Thoracic aorta (tissue), 2 donors: ENCODE measurements at regions not wholly inside any gene's neighbourhood (a gene's known extent, or its start where the extent isn't known, plus 50 kb on each side); places are given as distances from the start of the nearest gene placed in this dataset.

ENCODE experiments used
- ATAC-seq: fragments of 150-250 bp; one replicate; pipeline ENCODE4 v1.8.0; 2017; ENCODE audit warnings: low read depth; ENCODE audit not compliant: insufficient number of reproducible peaks, low FRiP score
- DNase-seq: peaks from one replicate; pipeline ENCODE4 v3.0.0-alpha.2; 2020; ENCODE audit warnings: low spot score
- H3K27ac ChIP-seq, 2 donors: fragments of 200-600 bp; sonication (generic); 1 replicate in 1 of 2; 2 replicates in 1 of 2; pipeline ENCODE4 v1.5.1; 2016; ENCODE audit warnings: mild to moderate bottlenecking in 2 of 2, moderate library complexity in 2 of 2
- H3K27me3 ChIP-seq: fragments of 200-600 bp; sonication (generic); replicated peaks from 2 replicates; pipeline ENCODE4 v1.6.0; 2016; ENCODE audit warnings: mild to moderate bottlenecking; ENCODE audit not compliant: insufficient read depth
- H3K36me3 ChIP-seq: fragments of 200-600 bp; sonication (generic); one replicate; pipeline ENCODE4 v1.5.1; 2016
- H3K4me1 ChIP-seq, 2 donors: fragments of 200-600 bp; sonication (generic); 1 replicate in 1 of 2; 2 replicates in 1 of 2; pipeline versions ENCODE4 v1.5.1 to v1.6.0; 2016; ENCODE audit warnings: low read depth in 2 of 2, mild to moderate bottlenecking in 1 of 2; ENCODE audit not compliant: control insufficient read depth in 1 of 2
- H3K4me3 ChIP-seq: fragments of 200-600 bp; sonication (generic); 2 replicates; pipeline ENCODE4 v1.5.1; 2016; ENCODE audit warnings: mild to moderate bottlenecking
- H3K9me3 ChIP-seq: fragments of 200-600 bp; sonication (generic); 2 replicates; pipeline ENCODE4 v1.5.1; 2016
- TF ChIP-seq, protein P1 (sequence below): fragments of 200-600 bp; sonication (generic); IDR thresholded peaks from one replicate; pipeline ENCODE4 v1.5.1; 2019; ENCODE audit warnings: antibody characterized with exemption

DNA sequence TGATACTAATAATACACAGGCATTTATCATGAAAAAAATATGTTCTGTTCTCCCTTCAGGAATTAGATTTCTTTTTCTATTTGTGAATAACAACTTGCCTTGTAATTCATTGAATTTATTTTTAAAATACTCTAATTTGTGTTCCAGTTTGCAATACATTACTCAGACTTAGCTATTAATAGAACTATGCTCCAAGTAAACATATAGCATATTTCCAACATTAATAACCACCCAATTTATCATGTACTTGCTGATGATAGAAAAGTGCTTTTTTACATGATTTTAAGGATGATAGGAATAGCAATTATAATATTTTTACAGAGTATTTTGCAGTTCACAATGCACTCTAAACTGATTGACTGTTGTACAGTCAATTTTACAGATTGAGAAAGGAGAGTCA lies 338.8 kb upstream of the SEMA3D start:
- Histone ChIP-seq H3K27me3 (no peaks in the 10 kb centered on the region), H3K27ac (no peak overlapping the region), H3K36me3 (no peaks in the 10 kb centered on the region), H3K4me1 (no peaks in the 10 kb centered on the region), H3K9me3 (no peaks in the 10 kb centered on the region), H3K4me3 (no peak overlapping the region)
- no peak for ATAC-seq
- DNase-seq = no peak
- TF ChIP-seq, protein P1, sequence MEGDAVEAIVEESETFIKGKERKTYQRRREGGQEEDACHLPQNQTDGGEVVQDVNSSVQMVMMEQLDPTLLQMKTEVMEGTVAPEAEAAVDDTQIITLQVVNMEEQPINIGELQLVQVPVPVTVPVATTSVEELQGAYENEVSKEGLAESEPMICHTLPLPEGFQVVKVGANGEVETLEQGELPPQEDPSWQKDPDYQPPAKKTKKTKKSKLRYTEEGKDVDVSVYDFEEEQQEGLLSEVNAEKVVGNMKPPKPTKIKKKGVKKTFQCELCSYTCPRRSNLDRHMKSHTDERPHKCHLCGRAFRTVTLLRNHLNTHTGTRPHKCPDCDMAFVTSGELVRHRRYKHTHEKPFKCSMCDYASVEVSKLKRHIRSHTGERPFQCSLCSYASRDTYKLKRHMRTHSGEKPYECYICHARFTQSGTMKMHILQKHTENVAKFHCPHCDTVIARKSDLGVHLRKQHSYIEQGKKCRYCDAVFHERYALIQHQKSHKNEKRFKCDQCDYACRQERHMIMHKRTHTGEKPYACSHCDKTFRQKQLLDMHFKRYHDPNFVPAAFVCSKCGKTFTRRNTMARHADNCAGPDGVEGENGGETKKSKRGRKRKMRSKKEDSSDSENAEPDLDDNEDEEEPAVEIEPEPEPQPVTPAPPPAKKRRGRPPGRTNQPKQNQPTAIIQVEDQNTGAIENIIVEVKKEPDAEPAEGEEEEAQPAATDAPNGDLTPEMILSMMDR = no peak

DNA sequence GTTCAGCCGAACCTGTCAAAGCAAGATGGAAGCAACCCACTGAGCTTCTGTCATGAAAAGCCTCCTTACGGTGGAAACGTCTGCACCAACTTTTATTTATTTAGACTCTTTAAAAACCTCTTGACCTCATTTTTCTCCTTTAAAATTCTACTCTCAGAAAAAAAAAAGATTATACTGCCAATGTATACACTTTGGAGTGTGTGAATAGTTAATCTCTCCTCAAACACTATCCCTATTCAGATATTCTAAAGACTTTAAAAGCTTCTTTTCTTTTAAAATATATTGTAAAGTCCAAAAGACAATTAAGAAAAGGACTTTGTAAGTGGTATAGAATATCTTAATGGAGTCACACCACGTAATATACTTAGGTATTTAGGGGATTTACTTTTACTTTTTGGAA lies 335.2 kb upstream of the SEMA3D start:
- H3K36me3 ChIP-seq = no peaks in the 10 kb centered on the region
- H3K9me3 ChIP-seq = no peaks in the 10 kb centered on the region
- H3K4me3 ChIP-seq = no peak overlapping the region
- ATAC-seq = no peak
- DNase-seq = no peak
- TF ChIP-seq, protein P1 = no peak
- no peaks in the 10 kb centered on the region for H3K27me3 ChIP-seq
- H3K4me1 ChIP-seq = no peaks in the 10 kb centered on the region
- no peak overlapping the region for H3K27ac ChIP-seq

DNA sequence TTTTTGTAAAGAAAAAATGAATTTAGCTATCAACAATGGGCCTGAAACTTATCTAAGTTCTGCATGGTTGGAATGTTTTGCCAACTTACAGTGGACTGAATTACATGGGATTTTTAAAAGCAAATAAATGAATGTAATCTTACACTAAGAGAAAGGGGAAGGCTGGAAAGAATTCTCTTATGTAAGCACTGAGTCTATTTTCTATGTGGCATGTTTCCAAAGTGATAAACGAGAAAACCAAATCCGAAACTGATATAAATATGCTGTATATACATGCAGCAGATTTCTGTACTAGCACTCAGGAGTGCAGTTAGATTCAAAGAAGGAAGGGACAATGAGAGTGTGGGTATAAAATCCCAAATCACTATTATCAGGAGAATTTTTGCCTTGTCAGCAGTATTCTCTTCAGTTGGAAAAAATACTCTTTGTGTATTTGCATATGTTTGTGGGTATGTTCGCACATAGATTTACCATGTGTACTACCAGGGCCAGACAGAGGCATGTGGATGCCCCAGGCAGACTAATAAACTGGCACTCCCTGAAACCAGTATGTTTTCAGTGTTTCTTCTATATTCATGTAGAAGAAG lies 334.3 kb upstream of the SEMA3D start:
- DNase-seq (no peak), ATAC-seq (peak; percentile 16)
- no peaks in the 10 kb centered on the region for H3K4me1 ChIP-seq
- H3K27ac ChIP-seq = no peak overlapping the region
- H3K27me3 ChIP-seq = no peaks in the 10 kb centered on the region
- no peaks in the 10 kb centered on the region for H3K36me3 ChIP-seq
- TF ChIP-seq, protein P1 = no peak
- no peaks in the 10 kb centered on the region for H3K9me3 ChIP-seq
- H3K4me3 ChIP-seq = no peak overlapping the region

DNA sequence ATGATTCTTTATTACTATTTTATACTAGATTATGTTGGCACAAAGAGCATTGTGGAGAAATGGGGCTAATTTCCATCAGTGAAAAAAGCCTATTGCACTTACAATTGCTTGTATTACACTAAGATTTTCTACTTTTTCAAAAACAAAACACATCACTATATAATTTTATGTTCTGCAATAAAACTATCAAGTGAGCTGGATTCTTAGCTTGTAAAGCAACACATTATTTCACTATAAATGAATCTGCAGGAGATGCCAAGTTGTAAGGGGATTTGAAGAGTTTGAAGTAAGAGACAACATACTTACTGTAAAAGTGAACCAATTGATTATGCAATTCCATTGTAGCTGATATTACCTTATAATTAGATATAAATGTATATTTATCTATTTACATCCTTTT lies 333.3 kb upstream of the SEMA3D start:
- H3K4me3 ChIP-seq = no peak overlapping the region
- H3K27ac ChIP-seq = no peak overlapping the region
- no peaks in the 10 kb centered on the region for H3K4me1 ChIP-seq
- DNase-seq (no peak), ATAC-seq (no peak)
- TF ChIP-seq, protein P1 = no peak
- no peaks in the 10 kb centered on the region for H3K27me3 ChIP-seq
- H3K36me3 ChIP-seq = no peaks in the 10 kb centered on the region
- no peaks in the 10 kb centered on the region for H3K9me3 ChIP-seq

DNA sequence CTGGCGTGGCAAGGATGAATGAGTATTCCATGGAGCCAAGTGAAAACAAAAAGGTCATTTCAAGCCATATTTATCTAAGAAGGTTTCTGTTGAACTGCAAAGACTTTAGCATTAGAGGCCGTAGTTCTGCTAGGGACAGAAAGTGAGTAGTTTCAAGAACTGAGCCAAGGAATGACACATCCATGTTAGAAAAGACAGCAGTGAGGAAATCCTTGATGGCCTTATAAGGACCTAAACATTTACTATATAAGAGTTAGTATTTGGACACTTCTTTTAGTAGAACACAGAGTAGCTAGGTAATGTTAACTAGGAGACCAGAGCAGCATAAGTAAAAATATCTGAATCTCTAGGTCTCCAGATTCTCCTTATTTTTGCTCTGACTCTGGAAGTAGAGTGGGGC lies 329.8 kb upstream of the SEMA3D start:
- H3K4me3 ChIP-seq = no peak overlapping the region
- TF ChIP-seq, protein P1 = no peak
- H3K9me3 ChIP-seq = no peaks in the 10 kb centered on the region
- no peaks in the 10 kb centered on the region for H3K36me3 ChIP-seq
- no peaks in the 10 kb centered on the region for H3K27me3 ChIP-seq
- no peak for ATAC-seq
- no peak overlapping the region for H3K27ac ChIP-seq
- no peak for DNase-seq
- H3K4me1 ChIP-seq = no peaks in the 10 kb centered on the region
